Aorta (tissue), 5 donors: ENCODE measurements at regions not wholly inside any gene's neighbourhood (a gene's known extent, or its start where the extent isn't known, plus 50 kb on each side); places are given as distances from the start of the nearest gene placed in this dataset.

Source experiments
- ATAC-seq: fragments of 200-7000 bp; cut with Tn5 transposase; one replicate; pipeline ENCODE4 v1.9.1; 2022; ENCODE audit warnings: moderate library complexity; ENCODE audit not compliant: low FRiP score
- DNase-seq, 2 donors: peaks; one replicate each; pipeline ENCODE4 v3.0.0-alpha.2; 2020
- H3K27ac ChIP-seq, 2 donors: one replicate each; pipeline ENCODE4 v1.5.1; 2013; ENCODE audit warnings: low read length in 2 of 2, mild to moderate bottlenecking in 2 of 2, moderate library complexity in 2 of 2, control low read depth in 1 of 2, inconsistent platforms in 1 of 2, low read depth in 1 of 2
- H3K27me3 ChIP-seq, 2 donors: one replicate each; pipeline ENCODE4 v1.6.1; 2013; ENCODE audit warnings: control low read depth in 1 of 2, low read length in 1 of 2, mild to moderate bottlenecking in 1 of 2, moderate library complexity in 1 of 2; ENCODE audit not compliant: insufficient read depth in 2 of 2, control insufficient read depth in 1 of 2
- H3K36me3 ChIP-seq, 2 donors: one replicate each; pipeline ENCODE4 v1.6.1; 2013; ENCODE audit warnings: control low read depth in 1 of 2, low read length in 1 of 2, mild to moderate bottlenecking in 1 of 2; ENCODE audit not compliant: insufficient read depth in 2 of 2, control insufficient read depth in 1 of 2
- H3K4me1 ChIP-seq, 2 donors: one replicate each; pipeline ENCODE4 v1.6.1; 2013; ENCODE audit warnings: low read length in 2 of 2, control low read depth in 1 of 2, mild to moderate bottlenecking in 1 of 2, moderate library complexity in 1 of 2; ENCODE audit not compliant: insufficient read depth in 2 of 2, control insufficient read depth in 1 of 2
- H3K4me3 ChIP-seq, 2 donors: one replicate each; pipeline ENCODE4 v1.5.1; 2013; ENCODE audit warnings: low read length in 2 of 2, control low read depth in 1 of 2, mild to moderate bottlenecking in 1 of 2
- H3K9me3 ChIP-seq: one replicate; pipeline ENCODE4 v1.6.1; 2013; ENCODE audit warnings: mild to moderate bottlenecking, low read length; ENCODE audit not compliant: control insufficient read depth
- WGBS, 2 donors: extraction: QIAGEN DNeasy Blood & Tissue Kit; methylation state at CpG; one replicate each; pipeline ENCODE4 v1.1.7; 2013; 5-methylcytosine and 5-hydroxymethylcytosine counted together
- intact Hi-C, 2 donors: fragments of 100-400 bp; cut with DNase I; formaldehyde crosslinking; loops; one replicate each; pipeline versions ENCODE4 v1.14.2 to v1.15.0; 2022
- donor health status: healthy with polysubstance abuse.
- donor health status: Bipolar disorder and iron deficiency.
- donor health status: DM: no; HTN: no; CAD: no.
- donor health status: DM: no; HTN: no; CAD: no.
- donor health status: DM: yes; HTN: yes; CAD: no.

- DNase-seq: no peak
Observed at GRCh38 chr21:32120230-32120629, 158.6 kb downstream of the MIS18A start.

GRCh38 chr21:32119811-32120210 lies 159.0 kb downstream of the MIS18A start:
- Histone ChIP-seq H3K4me3 (no peak overlapping the region), H3K9me3 (peaks cover 7% of the 10 kb centered on the region), H3K36me3 (no peaks in the 10 kb centered on the region), H3K27ac (no peak overlapping the region), H3K4me1 (no peaks in the 10 kb centered on the region), H3K27me3 (peaks cover 0 to 3% of the 10 kb centered on the region in 2 donors)
- ATAC-seq (no peak), DNase-seq (no peak)
- WGBS, 2 donors: 94% methylated on average over 1 of the region's 1 CpG
- intact Hi-C loops: no loop called here

More at GRCh38 chr21:32120230-32120629, 158.6 kb downstream of the MIS18A start:
- intact Hi-C loops: no loop called here
- H3K27me3 ChIP-seq: peaks cover 0 to 3% of the 10 kb centered on the region in 2 donors
- H3K36me3 ChIP-seq: no peaks in the 10 kb centered on the region
- WGBS, 2 donors: 93 to 97% methylated on average over 3 of the region's 3 CpGs
- no peak overlapping the region for H3K4me3 ChIP-seq
- H3K4me1 ChIP-seq: no peaks in the 10 kb centered on the region
- H3K27ac ChIP-seq: no peak overlapping the region
- H3K9me3 ChIP-seq: peaks cover 7% of the 10 kb centered on the region
- no peak for ATAC-seq

- intact Hi-C loops: no loop called here
- ATAC-seq (no peak), DNase-seq (no peak)
- Histone ChIP-seq H3K4me1 (no peaks in the 10 kb centered on the region), H3K27me3 (peaks cover 0 to 3% of the 10 kb centered on the region in 2 donors), H3K36me3 (no peaks in the 10 kb centered on the region), H3K9me3 (peaks cover 7% of the 10 kb centered on the region), H3K4me3 (no peak overlapping the region), H3K27ac (no peak overlapping the region)
- WGBS, 2 donors: 80 to 89% methylated on average over 4 of the region's 4 CpGs
Observed at GRCh38 chr21:32119389-32119788, 159.5 kb downstream of the MIS18A start.

- Histone ChIP-seq H3K27ac (no peak overlapping the region), H3K9me3 (no peaks in the 10 kb centered on the region), H3K36me3 (no peaks in the 10 kb centered on the region), H3K4me3 (no peak overlapping the region), H3K27me3 (no peaks in the 10 kb centered on the region), H3K4me1 (no peaks in the 10 kb centered on the region)
- ATAC-seq (no peak), DNase-seq (no peak)
- intact Hi-C loops: no loop called here
- 81 to 84% methylated on average over 11 of the region's 11 CpGs for WGBS, 2 donors
Observed at GRCh38 chr21:32114419-32115035, 164.3 kb downstream of the MIS18A start.

- Histone ChIP-seq H3K9me3 (no peaks in the 10 kb centered on the region), H3K4me1 (no peaks in the 10 kb centered on the region), H3K36me3 (no peaks in the 10 kb centered on the region), H3K27ac (no peak overlapping the region), H3K4me3 (no peak overlapping the region), H3K27me3 (no peaks in the 10 kb centered on the region)
- ATAC-seq (no peak), DNase-seq (no peak)
- WGBS, 2 donors: 81 to 82% methylated on average over 3 of the region's 3 CpGs
- intact Hi-C loops: no loop called here
Observed at GRCh38 chr21:32113486-32113885, 165.4 kb downstream of the MIS18A start.

- no peaks in the 10 kb centered on the region for H3K4me1 ChIP-seq
- H3K4me3 ChIP-seq: no peak overlapping the region
- no peaks in the 10 kb centered on the region for H3K27me3 ChIP-seq
- intact Hi-C loops: no loop called here
- H3K27ac ChIP-seq: no peak overlapping the region
- no peaks in the 10 kb centered on the region for H3K9me3 ChIP-seq
- 95 to 96% methylated on average over 1 of the region's 1 CpG for WGBS, 2 donors
- no peaks in the 10 kb centered on the region for H3K36me3 ChIP-seq
- no peak for DNase-seq
- no peak for ATAC-seq
Observed at GRCh38 chr21:32112195-32112594, 166.7 kb downstream of the MIS18A start.

GRCh38 chr21:32108566-32108965 lies 170.3 kb downstream of the MIS18A start:
- Histone ChIP-seq H3K27ac (no peak overlapping the region), H3K9me3 (no peaks in the 10 kb centered on the region), H3K36me3 (no peaks in the 10 kb centered on the region), H3K4me3 (no peak overlapping the region), H3K4me1 (no peaks in the 10 kb centered on the region), H3K27me3 (no peaks in the 10 kb centered on the region)
- DNase-seq (no peak), ATAC-seq (no peak)
- intact Hi-C loops: no loop called here
- WGBS, 2 donors: 88 to 98% methylated on average over 2 of the region's 2 CpGs

GRCh38 chr21:32103361-32103760 lies 175.5 kb downstream of the MIS18A start:
- intact Hi-C loops: no loop called here
- H3K27me3 ChIP-seq: no peaks in the 10 kb centered on the region
- no peaks in the 10 kb centered on the region for H3K9me3 ChIP-seq
- H3K4me1 ChIP-seq: no peaks in the 10 kb centered on the region
- 94 to 100% methylated on average over 1 of the region's 1 CpG for WGBS, 2 donors
- DNase-seq (no peak), ATAC-seq (no peak)
- no peak overlapping the region for H3K27ac ChIP-seq
- H3K36me3 ChIP-seq: no peaks in the 10 kb centered on the region
- no peak overlapping the region for H3K4me3 ChIP-seq

GRCh38 chr21:32102426-32102825 lies 176.4 kb downstream of the MIS18A start:
- H3K4me3 ChIP-seq: no peak overlapping the region
- DNase-seq (no peak), ATAC-seq (no peak)
- H3K36me3 ChIP-seq: no peaks in the 10 kb centered on the region
- 98 to 100% methylated on average over 1 of the region's 1 CpG for WGBS, 2 donors
- H3K27me3 ChIP-seq: no peaks in the 10 kb centered on the region
- H3K27ac ChIP-seq: no peak overlapping the region
- intact Hi-C loops: no loop called here
- H3K9me3 ChIP-seq: no peaks in the 10 kb centered on the region
- no peaks in the 10 kb centered on the region for H3K4me1 ChIP-seq
